Breast epithelium (tissue), 3 donors: ENCODE measurements at regions not wholly inside any gene's neighbourhood (a gene's known extent, or its start where the extent isn't known, plus 50 kb on each side); places are given as distances from the start of the nearest gene placed in this dataset.

ENCODE experiments used
- CTCF ChIP-seq, 3 donors: fragments of 450-650 bp; IDR thresholded peaks; one replicate each; pipeline ENCODE4 v1.5.1; 2016 to 2017; ENCODE audit warnings: antibody characterized with exemption in 3 of 3, mild to moderate bottlenecking in 3 of 3, moderate library complexity in 3 of 3
- POLR2A ChIP-seq: fragments of 450-650 bp; IDR thresholded peaks from one replicate; pipeline ENCODE4 v1.6.1; 2016; ENCODE audit warnings: antibody characterized with exemption, mild to moderate bottlenecking, moderate library complexity
- POLR2AphosphoS5 ChIP-seq, 3 donors: sonication (generic); formaldehyde crosslinking; IDR thresholded peaks; one replicate each; pipeline ENCODE4 v1.6.1; 2017; ENCODE audit warnings: antibody characterized with exemption in 3 of 3

GRCh38 chr19:33926306-33926705 lies 129.6 kb downstream of the KCTD15 start:
- no peak for TF ChIP-seq CTCF (IDR thresholded peaks at IDR 0.05)
- TF ChIP-seq POLR2AphosphoS5 (IDR thresholded peaks at IDR 0.05): no peak
- no peak for TF ChIP-seq POLR2A
